Skeletal muscle cell (primary cell): ENCODE measurements at regions not wholly inside any gene's neighbourhood (a gene's known extent, or its start where the extent isn't known, plus 50 kb on each side); places are given as distances from the start of the nearest gene placed in this dataset.
"Not testable (repeated sequence)": the region's sequence is repeated elsewhere in the genome, so short reads cannot be mapped to it uniquely, and the experiment has no call there.

ENCODE experiments used
- DNase-seq: peaks from one replicate; pipeline ENCODE4 v3.0.0-alpha.2; 2010; ENCODE audit warnings: low read depth
- H3K4me3 ChIP-seq: 2 replicates; pipeline ENCODE4 v1.5.1; 2011; ENCODE audit warnings: low read depth, mild to moderate bottlenecking, control low read depth, low read length, moderate library complexity

- DNase-seq, result no peak
- H3K4me3 ChIP-seq, result no peak overlapping the region
Observed at GRCh38 chr2:34523958-34524514, 924.9 kb upstream of the FAM98A start.

GRCh38 chr2:34519659-34520058 is 920.6 kb upstream of the FAM98A start:
- no peak overlapping the region for H3K4me3 ChIP-seq
- no peak for DNase-seq

GRCh38 chr2:34498561-34498960 is 899.5 kb upstream of the FAM98A start:
- no peak overlapping the region for H3K4me3 ChIP-seq
- DNase-seq, result no peak

GRCh38 chr2:34494192-34494591 is 895.1 kb upstream of the FAM98A start:
- H3K4me3 ChIP-seq, DNase-seq: not testable (repeated sequence)

GRCh38 chr2:34492561-34493455 is 893.7 kb upstream of the FAM98A start:
- no peak overlapping the region for H3K4me3 ChIP-seq
- no peak for DNase-seq

GRCh38 chr2:34486965-34487364 is 887.9 kb upstream of the FAM98A start:
- no peak overlapping the region for H3K4me3 ChIP-seq
- DNase-seq, result no peak

GRCh38 chr2:34481542-34481941 is 882.4 kb upstream of the FAM98A start:
- no peak for DNase-seq

GRCh38 chr2:34480366-34480765 is 881.3 kb upstream of the FAM98A start:
- H3K4me3 ChIP-seq, result no peak overlapping the region
- DNase-seq, result no peak

More at GRCh38 chr2:34481542-34481941, 882.4 kb upstream of the FAM98A start:
- no peak overlapping the region for H3K4me3 ChIP-seq

GRCh38 chr2:34475156-34475555 is 876.1 kb upstream of the FAM98A start:
- H3K4me3 ChIP-seq, result no peak overlapping the region
- DNase-seq, result no peak

- no peak overlapping the region for H3K4me3 ChIP-seq
- no peak for DNase-seq
Observed at GRCh38 chr2:34474646-34475045, 875.5 kb upstream of the FAM98A start.

GRCh38 chr2:34447097-34447496 is 848.0 kb upstream of the FAM98A start:
- DNase-seq, result no peak
- no peak overlapping the region for H3K4me3 ChIP-seq

- no peak for DNase-seq
- no peak overlapping the region for H3K4me3 ChIP-seq
Observed at GRCh38 chr2:34423301-34423700, 824.2 kb upstream of the FAM98A start.

- no peak for DNase-seq
- no peak overlapping the region for H3K4me3 ChIP-seq
Observed at GRCh38 chr2:34419856-34420255, 820.8 kb upstream of the FAM98A start.

- no peak for DNase-seq
- no peak overlapping the region for H3K4me3 ChIP-seq
Observed at GRCh38 chr2:34416856-34417255, 817.8 kb upstream of the FAM98A start.

- DNase-seq, result no peak
- H3K4me3 ChIP-seq, result no peak overlapping the region
Observed at GRCh38 chr2:34414856-34415255, 815.8 kb upstream of the FAM98A start.

- H3K4me3 ChIP-seq, result no peak overlapping the region
- DNase-seq, result no peak
Observed at GRCh38 chr2:34408100-34408499, 809.0 kb upstream of the FAM98A start.

GRCh38 chr2:34403512-34403911 is 804.4 kb upstream of the FAM98A start:
- no peak for DNase-seq
- no peak overlapping the region for H3K4me3 ChIP-seq

GRCh38 chr2:34402376-34402775 is 803.3 kb upstream of the FAM98A start:
- DNase-seq, result no peak
- no peak overlapping the region for H3K4me3 ChIP-seq

GRCh38 chr2:34401186-34401585 is 802.1 kb upstream of the FAM98A start:
- no peak for DNase-seq
- no peak overlapping the region for H3K4me3 ChIP-seq

GRCh38 chr2:34388446-34388845 is 789.3 kb upstream of the FAM98A start:
- DNase-seq, result no peak
- no peak overlapping the region for H3K4me3 ChIP-seq

GRCh38 chr2:34387536-34387935 is 788.4 kb upstream of the FAM98A start:
- DNase-seq, result no peak
- H3K4me3 ChIP-seq, result no peak overlapping the region
